NCI-H2081 (cell line): ENCODE measurements at regions not wholly inside any gene's neighbourhood (a gene's known extent, or its start where the extent isn't known, plus 50 kb on each side); places are given as distances from the start of the nearest gene placed in this dataset.
A peak's percentile ranks its signal among the peaks of the same experiment; 100 is the strongest.
"Not testable (repeated sequence)": the region's sequence is repeated elsewhere in the genome, so short reads cannot be mapped to it uniquely, and the experiment has no call there.

Experiments
- DNase-seq, 2 experiments: peaks; one replicate each; lab custom pipeline; 2025; lab: John Stamatoyannopoulos, UW

DNA sequence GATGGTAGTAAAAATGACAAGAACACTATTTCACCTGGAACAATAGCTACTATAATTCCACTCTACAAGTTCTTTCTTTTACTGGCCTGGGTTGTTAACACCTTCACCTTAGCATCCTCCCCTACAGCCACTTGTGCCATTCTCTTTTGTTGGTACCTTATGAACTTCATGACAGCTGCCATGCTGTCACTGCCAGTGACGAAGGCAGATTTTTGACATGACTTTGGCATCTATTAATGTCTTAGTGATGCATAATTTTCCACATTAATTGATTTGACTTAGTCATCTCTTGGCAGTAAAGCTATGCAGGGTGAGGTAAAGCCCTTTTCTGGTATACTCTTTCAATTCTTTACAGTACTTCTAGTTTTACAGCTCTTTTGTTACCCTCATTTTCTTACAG is 207.9 kb downstream of the TANC2 start:
- DNase-seq = no peak

- no peak for DNase-seq
These were observed 212.5 kb downstream of the TANC2 start for GRCh38 chr17:63178530-63178929.

- DNase-seq = no peak
These were observed 215.8 kb downstream of the TANC2 start for GRCh38 chr17:63181856-63182255.

- no peak for DNase-seq
These were observed 219.4 kb downstream of the TANC2 start for GRCh38 chr17:63185420-63185819.

DNA sequence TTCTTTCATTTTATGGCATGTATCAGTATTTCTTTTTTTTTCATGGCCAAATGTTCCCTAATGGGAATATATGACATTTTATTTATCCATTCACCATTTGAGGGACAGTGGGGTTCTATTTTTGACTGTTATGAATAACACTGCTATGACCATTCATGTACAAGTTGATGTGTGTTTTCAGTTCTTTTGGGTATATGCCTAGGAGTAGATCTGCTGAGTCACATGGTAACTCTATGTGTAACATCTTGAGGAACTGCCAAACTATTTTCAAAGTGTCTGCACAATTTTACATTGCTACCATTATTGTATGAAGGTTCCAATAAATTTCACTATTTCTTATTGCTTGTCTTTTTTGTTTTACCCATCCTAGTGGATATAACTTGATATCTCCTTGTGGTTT is 223.0 kb downstream of the TANC2 start:
- no peak for DNase-seq

- no peak for DNase-seq
These were observed 223.9 kb downstream of the TANC2 start for GRCh38 chr17:63189930-63190329.

- DNase-seq = no peak
These were observed 224.9 kb downstream of the TANC2 start for GRCh38 chr17:63190821-63191370.

GRCh38 chr17:63191610-63192009 is 225.6 kb downstream of the TANC2 start:
- DNase-seq = no peak

- no peak for DNase-seq
These were observed 227.8 kb downstream of the TANC2 start for GRCh38 chr17:63193827-63194226.

DNA sequence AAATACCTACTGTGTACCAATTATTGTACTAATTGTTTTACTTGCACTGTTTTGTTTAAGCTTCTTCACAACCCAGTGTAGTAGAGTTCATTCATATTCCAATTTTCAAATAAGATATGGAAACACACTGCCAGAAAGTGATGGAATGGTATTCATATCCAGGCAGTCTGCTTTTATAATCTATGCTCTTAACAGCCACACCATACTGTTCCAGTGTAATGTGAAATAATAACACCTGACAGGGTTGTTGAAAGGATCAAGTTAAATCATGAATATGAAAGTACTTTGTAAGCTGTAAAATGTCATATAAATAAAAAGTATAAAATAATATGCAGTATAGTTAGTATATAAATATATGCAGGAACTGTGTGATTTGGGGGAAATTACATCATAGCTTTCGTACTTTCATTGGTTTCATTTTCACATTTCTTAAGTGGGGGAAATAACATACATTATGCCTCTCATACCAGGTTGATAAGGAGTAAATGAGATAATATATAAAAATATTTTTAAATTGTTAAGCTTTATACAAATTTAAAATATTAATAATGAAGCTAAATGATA is 230.8 kb downstream of the TANC2 start:
- DNase-seq = no peak

GRCh38 chr17:63203652-63204051 is 237.6 kb downstream of the TANC2 start:
- no peak for DNase-seq

DNA sequence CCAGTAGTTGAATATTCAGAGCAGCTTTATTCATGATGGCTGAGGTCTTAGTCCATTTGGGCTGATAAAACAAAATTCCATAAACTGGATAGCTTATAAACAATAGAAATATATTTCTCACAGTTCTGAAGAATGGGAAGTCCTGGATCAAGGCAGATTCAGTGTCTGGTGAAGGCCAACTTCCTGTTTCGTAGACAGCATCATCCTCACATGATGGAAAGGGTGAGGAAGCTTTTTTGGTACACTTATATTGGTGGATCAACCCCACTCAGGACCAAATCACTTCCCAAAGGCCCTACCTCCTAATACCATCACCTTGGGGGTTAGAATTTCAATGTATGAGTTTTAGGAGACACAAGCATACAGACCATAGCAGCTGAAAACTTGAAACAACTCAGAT is 224.2 kb downstream of the CYB561 start:
- DNase-seq = no peak

DNA sequence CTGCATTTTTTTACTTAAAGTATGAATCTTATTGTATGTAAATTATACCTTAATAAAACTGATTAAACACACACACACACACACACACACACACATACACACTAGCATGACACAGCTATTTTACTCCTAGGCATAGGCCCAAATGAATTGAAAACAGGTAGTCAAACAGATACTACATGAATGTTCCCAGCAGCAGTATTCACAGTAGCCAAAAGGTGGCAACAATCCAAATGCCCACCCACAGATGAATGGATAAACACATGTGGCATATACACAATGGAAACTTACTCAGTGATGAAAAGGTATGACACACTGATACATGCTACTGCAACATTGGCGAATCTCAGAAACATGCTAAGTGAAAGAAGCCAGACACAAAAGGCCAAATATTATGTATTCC is 223.5 kb downstream of the CYB561 start:
- peak in 1 of 2 experiments; percentile 12 for DNase-seq

GRCh38 chr17:63223212-63223911 is 222.7 kb downstream of the CYB561 start:
- no peak for DNase-seq

DNA sequence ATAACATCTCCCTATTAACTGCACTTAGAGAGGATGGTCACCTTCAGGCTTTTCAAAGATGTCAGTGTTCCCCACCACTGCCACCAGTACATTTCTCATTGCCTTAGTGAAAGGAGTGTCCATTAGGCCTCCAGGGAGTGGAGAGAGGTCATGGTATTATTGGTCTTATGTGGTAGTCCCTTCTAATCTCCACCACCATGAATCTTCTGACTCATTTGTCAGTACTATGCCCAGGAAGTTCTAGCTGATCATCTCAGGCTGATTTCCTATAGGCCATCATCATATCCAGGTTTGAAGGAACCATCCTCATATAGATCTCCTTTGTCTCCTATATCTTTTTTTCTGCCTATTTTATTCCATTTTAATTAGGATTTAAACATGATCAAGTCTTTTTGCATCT is 221.5 kb downstream of the CYB561 start:
- no peak for DNase-seq

- DNase-seq = not testable (repeated sequence)
These were observed 219.4 kb downstream of the CYB561 start for GRCh38 chr17:63226720-63227119.

- not testable (repeated sequence) for DNase-seq
These were observed 215.0 kb downstream of the CYB561 start for GRCh38 chr17:63231015-63231620.

- no peak for DNase-seq
These were observed 213.4 kb downstream of the CYB561 start for GRCh38 chr17:63232565-63233310.

- no peak for DNase-seq
These were observed 206.0 kb downstream of the CYB561 start for GRCh38 chr17:63240106-63240505.

GRCh38 chr17:63246344-63246743 is 199.8 kb downstream of the CYB561 start:
- DNase-seq = no peak

- DNase-seq = no peak
These were observed 198.4 kb downstream of the CYB561 start for GRCh38 chr17:63247706-63248105.

- peak in 1 of 2 experiments; percentile 13 for DNase-seq
These were observed 196.7 kb downstream of the CYB561 start for GRCh38 chr17:63249256-63250004.
